H1 (cell line): ENCODE measurements at regions not wholly inside any gene's neighbourhood (a gene's known extent, or its start where the extent isn't known, plus 50 kb on each side); places are given as distances from the start of the nearest gene placed in this dataset.

ENCODE experiments used
- CTCF ChIP-seq, 3 experiments: IDR thresholded peaks; 1 replicate in 2 of 3; 2 replicates in 1 of 3; pipeline versions ENCODE4 v1.5.1 to v1.6.1; 2011; ENCODE audit warnings: low read length in 3 of 3, mild to moderate bottlenecking in 3 of 3, inconsistent platforms in 2 of 3, low read depth in 1 of 3, moderate library complexity in 1 of 3; ENCODE audit not compliant: insufficient read depth in 1 of 3; ENCODE audit errors: control extremely low read depth in 1 of 3
- EP300 ChIP-seq, 2 experiments: IDR thresholded peaks; 1 replicate in 1 of 2; 2 replicates in 1 of 2; pipeline ENCODE4 v1.6.1; 2011 to 2012; ENCODE audit warnings: low read depth in 2 of 2, low read length in 2 of 2, mild to moderate bottlenecking in 2 of 2, borderline replicate concordance in 1 of 2, inconsistent platforms in 1 of 2, moderate library complexity in 1 of 2
- RBBP5 ChIP-seq: IDR thresholded peaks from 2 replicates; pipeline ENCODE4 v1.7.1; 2012; ENCODE audit warnings: low read depth, mild to moderate bottlenecking, inconsistent platforms, low read length, moderate library complexity, borderline replicate concordance
- SP1 ChIP-seq: IDR thresholded peaks from 2 replicates; pipeline ENCODE4 v1.6.1; 2011; ENCODE audit warnings: low read depth, low read length
- ZNF274 ChIP-seq: IDR thresholded peaks from 2 replicates; pipeline ENCODE4 v1.7.0; 2012; ENCODE audit warnings: low read length, borderline replicate concordance; ENCODE audit errors: extremely low read depth

- TF ChIP-seq CTCF (IDR thresholded peaks at IDR 0.05; ENCODE audit: control extremely low read depth in 1 of 3, insufficient read depth in 1 of 3, low read depth in 1 of 3, low read length in 3 of 3): no peak
- TF ChIP-seq EP300 (IDR thresholded peaks at IDR 0.05; ENCODE audit: borderline replicate concordance in 1 of 2, low read depth in 2 of 2, low read length in 2 of 2): no peak
- no peak for TF ChIP-seq ZNF274
- TF ChIP-seq RBBP5: no peak
- TF ChIP-seq SP1: no peak
Measured at GRCh38 chr14:100670753-100671049, 56.0 kb upstream of the DLK1 start.
